ENCODE measurements at regions not wholly inside any gene's neighbourhood (a gene's known extent, or its start where the extent isn't known, plus 50 kb on each side); places are given as distances from the start of the nearest gene placed in this dataset.

DNA sequence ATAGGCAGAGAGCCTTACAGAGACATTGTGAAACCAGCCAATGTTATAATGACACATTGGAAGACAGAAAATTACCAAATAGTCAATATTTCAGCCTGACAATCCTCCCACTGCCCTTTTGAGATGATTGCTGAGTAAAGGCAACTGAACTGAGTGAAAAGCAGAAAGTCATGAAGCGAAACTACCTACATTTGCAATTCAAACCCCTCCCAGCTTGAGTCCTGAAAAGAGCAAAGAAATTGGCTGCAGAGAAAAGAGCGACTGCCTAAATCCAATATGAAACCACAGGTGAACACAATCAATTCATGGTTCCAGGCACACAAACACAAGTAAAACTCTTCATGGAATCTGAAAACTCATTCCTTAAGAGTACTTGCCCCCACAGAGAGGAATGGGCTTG, 143.4 kb upstream of the CHRM3 start:
- Histone ChIP-seq H3K9me2 (ENCODE audit: insufficient read depth, low read length) (no peaks in the 10 kb centered on the region), H3K4me2 (ENCODE audit: low read length) (no peak overlapping the region), H2AFZ (ENCODE audit: low read depth, low read length) (no peak overlapping the region), H4K20me1 (ENCODE audit: insufficient read depth) (no peaks in the 10 kb centered on the region), H3K9me3 (ENCODE audit: low read length) (no peaks in the 10 kb centered on the region), H3K79me2 (replicated peaks; ENCODE audit: insufficient read depth, low read length) (no peaks in the 10 kb centered on the region), H3K27me3 (ENCODE audit: insufficient read depth, low read depth, low read length) (no peaks in the 10 kb centered on the region), H3F3A (ENCODE audit: insufficient read depth, low read length, poor library complexity, severe bottlenecking) (no peaks in the 10 kb centered on the region), H3K9ac (ENCODE audit: low read length) (no peak overlapping the region), H3K4me3 (ENCODE audit: low read length) (no peak overlapping the region), H3K36me3 (ENCODE audit: insufficient read depth, low read length) (no peaks in the 10 kb centered on the region), H3K27ac (ENCODE audit: low read length) (no peak overlapping the region)
- TF ChIP-seq EP300 (conservative IDR thresholded peaks at IDR 0.05; ENCODE audit: poor library complexity, severe bottlenecking) (no peak), MXI1 (conservative IDR thresholded peaks at IDR 0.05; ENCODE audit: poor library complexity, severe bottlenecking) (no peak), SMC3 (conservative IDR thresholded peaks at IDR 0.05; ENCODE audit: poor library complexity) (no peak), TAF1 (IDR thresholded peaks at IDR 0.05; ENCODE audit: low read depth) (no peak), RAD21 (conservative IDR thresholded peaks at IDR 0.05) (no peak), POLR2AphosphoS5 (IDR thresholded peaks at IDR 0.05) (no peak)
- TF ChIP-seq, protein P1, sequence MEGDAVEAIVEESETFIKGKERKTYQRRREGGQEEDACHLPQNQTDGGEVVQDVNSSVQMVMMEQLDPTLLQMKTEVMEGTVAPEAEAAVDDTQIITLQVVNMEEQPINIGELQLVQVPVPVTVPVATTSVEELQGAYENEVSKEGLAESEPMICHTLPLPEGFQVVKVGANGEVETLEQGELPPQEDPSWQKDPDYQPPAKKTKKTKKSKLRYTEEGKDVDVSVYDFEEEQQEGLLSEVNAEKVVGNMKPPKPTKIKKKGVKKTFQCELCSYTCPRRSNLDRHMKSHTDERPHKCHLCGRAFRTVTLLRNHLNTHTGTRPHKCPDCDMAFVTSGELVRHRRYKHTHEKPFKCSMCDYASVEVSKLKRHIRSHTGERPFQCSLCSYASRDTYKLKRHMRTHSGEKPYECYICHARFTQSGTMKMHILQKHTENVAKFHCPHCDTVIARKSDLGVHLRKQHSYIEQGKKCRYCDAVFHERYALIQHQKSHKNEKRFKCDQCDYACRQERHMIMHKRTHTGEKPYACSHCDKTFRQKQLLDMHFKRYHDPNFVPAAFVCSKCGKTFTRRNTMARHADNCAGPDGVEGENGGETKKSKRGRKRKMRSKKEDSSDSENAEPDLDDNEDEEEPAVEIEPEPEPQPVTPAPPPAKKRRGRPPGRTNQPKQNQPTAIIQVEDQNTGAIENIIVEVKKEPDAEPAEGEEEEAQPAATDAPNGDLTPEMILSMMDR (IDR thresholded peaks at IDR 0.05; ENCODE audit: poor library complexity, severe bottlenecking) = no peak

DNA sequence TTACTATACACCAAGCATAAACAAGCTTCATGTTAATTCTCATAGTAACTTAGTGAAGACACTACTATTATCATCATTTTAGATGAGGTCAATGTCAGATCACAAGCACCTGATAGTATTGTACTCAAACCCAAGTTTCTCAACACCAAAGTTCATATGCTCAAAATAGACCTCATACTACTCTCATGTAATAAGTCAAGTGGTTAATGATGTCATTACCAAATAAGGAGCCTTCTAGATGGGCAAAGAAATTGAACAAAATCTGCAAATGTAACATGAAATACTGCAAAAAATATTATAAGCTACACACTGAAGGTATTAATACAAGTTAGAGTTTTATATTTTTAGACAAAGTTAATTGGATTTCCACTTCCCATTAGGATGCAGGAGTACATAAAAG, 144.0 kb upstream of the CHRM3 start:
- Histone ChIP-seq H3K9me2 (ENCODE audit: insufficient read depth, low read length) (no peaks in the 10 kb centered on the region), H3K27me3 (ENCODE audit: insufficient read depth, low read depth, low read length) (no peaks in the 10 kb centered on the region), H3K4me2 (ENCODE audit: low read length) (no peak overlapping the region), H3K27ac (ENCODE audit: low read length) (no peak overlapping the region), H3K36me3 (ENCODE audit: insufficient read depth, low read length) (no peaks in the 10 kb centered on the region), H4K20me1 (ENCODE audit: insufficient read depth) (no peaks in the 10 kb centered on the region), H2AFZ (ENCODE audit: low read depth, low read length) (no peak overlapping the region), H3F3A (ENCODE audit: insufficient read depth, low read length, poor library complexity, severe bottlenecking) (no peaks in the 10 kb centered on the region), H3K9ac (ENCODE audit: low read length) (no peak overlapping the region), H3K79me2 (replicated peaks; ENCODE audit: insufficient read depth, low read length) (no peaks in the 10 kb centered on the region), H3K4me3 (ENCODE audit: low read length) (no peak overlapping the region), H3K9me3 (ENCODE audit: low read length) (no peaks in the 10 kb centered on the region)
- TF ChIP-seq, protein P1 (IDR thresholded peaks at IDR 0.05; ENCODE audit: poor library complexity, severe bottlenecking) = no peak
- no peak for TF ChIP-seq MXI1 (conservative IDR thresholded peaks at IDR 0.05; ENCODE audit: poor library complexity, severe bottlenecking)
- TF ChIP-seq TAF1 (IDR thresholded peaks at IDR 0.05; ENCODE audit: low read depth) = no peak
- no peak for TF ChIP-seq EZH2 (IDR thresholded peaks at IDR 0.05; ENCODE audit: borderline replicate concordance, insufficient read depth, low read length, poor library complexity, severe bottlenecking)
- no peak for TF ChIP-seq RAD21 (conservative IDR thresholded peaks at IDR 0.05)
- no peak for TF ChIP-seq POLR2AphosphoS5 (IDR thresholded peaks at IDR 0.05)
- TF ChIP-seq, protein P2, sequence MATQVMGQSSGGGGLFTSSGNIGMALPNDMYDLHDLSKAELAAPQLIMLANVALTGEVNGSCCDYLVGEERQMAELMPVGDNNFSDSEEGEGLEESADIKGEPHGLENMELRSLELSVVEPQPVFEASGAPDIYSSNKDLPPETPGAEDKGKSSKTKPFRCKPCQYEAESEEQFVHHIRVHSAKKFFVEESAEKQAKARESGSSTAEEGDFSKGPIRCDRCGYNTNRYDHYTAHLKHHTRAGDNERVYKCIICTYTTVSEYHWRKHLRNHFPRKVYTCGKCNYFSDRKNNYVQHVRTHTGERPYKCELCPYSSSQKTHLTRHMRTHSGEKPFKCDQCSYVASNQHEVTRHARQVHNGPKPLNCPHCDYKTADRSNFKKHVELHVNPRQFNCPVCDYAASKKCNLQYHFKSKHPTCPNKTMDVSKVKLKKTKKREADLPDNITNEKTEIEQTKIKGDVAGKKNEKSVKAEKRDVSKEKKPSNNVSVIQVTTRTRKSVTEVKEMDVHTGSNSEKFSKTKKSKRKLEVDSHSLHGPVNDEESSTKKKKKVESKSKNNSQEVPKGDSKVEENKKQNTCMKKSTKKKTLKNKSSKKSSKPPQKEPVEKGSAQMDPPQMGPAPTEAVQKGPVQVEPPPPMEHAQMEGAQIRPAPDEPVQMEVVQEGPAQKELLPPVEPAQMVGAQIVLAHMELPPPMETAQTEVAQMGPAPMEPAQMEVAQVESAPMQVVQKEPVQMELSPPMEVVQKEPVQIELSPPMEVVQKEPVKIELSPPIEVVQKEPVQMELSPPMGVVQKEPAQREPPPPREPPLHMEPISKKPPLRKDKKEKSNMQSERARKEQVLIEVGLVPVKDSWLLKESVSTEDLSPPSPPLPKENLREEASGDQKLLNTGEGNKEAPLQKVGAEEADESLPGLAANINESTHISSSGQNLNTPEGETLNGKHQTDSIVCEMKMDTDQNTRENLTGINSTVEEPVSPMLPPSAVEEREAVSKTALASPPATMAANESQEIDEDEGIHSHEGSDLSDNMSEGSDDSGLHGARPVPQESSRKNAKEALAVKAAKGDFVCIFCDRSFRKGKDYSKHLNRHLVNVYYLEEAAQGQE (IDR thresholded peaks at IDR 0.05; ENCODE audit: borderline replicate concordance) = no peak
- no peak for TF ChIP-seq EP300 (conservative IDR thresholded peaks at IDR 0.05; ENCODE audit: poor library complexity, severe bottlenecking)
- TF ChIP-seq SMC3 (conservative IDR thresholded peaks at IDR 0.05; ENCODE audit: poor library complexity) = no peak

Data from neural cell (in vitro differentiated cells).